Stimulated activated effector memory CD8-positive, alpha-beta T cell treated with anti-CD3 and anti-CD28 coated beads, Interleukin-12 subunit alpha, Interleukin-12 subunit beta, amount 100 ng/mL, for 72 hours (primary cell): ENCODE measurements at regions not wholly inside any gene's neighbourhood (a gene's known extent, or its start where the extent isn't known, plus 50 kb on each side); places are given as distances from the start of the nearest gene placed in this dataset.
"Not testable (repeated sequence)": the region's sequence is repeated elsewhere in the genome, so short reads cannot be mapped to it uniquely, and the experiment has no call there.

Experiments
- ATAC-seq: fragments of 150-1000 bp; cut with Tn5 transposase; 2 replicates; pipeline ENCODE4 v1.10.0; 2021
- DNase-seq, 2 donors: peaks; one replicate each; pipeline ENCODE4 v3.0.0; 2021 to 2022; ENCODE audit warnings: low spot score in 2 of 2
- H3K27ac Mint-ChIP-seq: one replicate; pipeline ENCODE4 v1.8.0; 2022; ENCODE audit warnings: mild to moderate bottlenecking, mixed read lengths
- H3K36me3 Mint-ChIP-seq: one replicate; pipeline ENCODE4 v1.8.0; 2022; ENCODE audit warnings: mild to moderate bottlenecking, mixed read lengths
- H3K4me1 Mint-ChIP-seq: one replicate; pipeline ENCODE4 v1.8.0; 2022; ENCODE audit warnings: mixed read lengths
- H3K4me3 Mint-ChIP-seq: one replicate; pipeline ENCODE4 v1.8.0; 2022; ENCODE audit warnings: mild to moderate bottlenecking, mixed read lengths
- H3K9me3 Mint-ChIP-seq: one replicate; pipeline ENCODE4 v1.8.0; 2022; ENCODE audit warnings: mixed read lengths

- ATAC-seq: no peak
- Mint-ChIP-seq H3K27ac (no peak overlapping the region), H3K36me3 (no peaks in the 10 kb centered on the region), H3K9me3 (peaks cover 2% of the 10 kb centered on the region), H3K4me1 (no peaks in the 10 kb centered on the region), H3K4me3 (no peak overlapping the region)
- DNase-seq: no peak
Observed at GRCh38 chr20:56914532-56914931, 285.4 kb downstream of the TFAP2C start.

DNA sequence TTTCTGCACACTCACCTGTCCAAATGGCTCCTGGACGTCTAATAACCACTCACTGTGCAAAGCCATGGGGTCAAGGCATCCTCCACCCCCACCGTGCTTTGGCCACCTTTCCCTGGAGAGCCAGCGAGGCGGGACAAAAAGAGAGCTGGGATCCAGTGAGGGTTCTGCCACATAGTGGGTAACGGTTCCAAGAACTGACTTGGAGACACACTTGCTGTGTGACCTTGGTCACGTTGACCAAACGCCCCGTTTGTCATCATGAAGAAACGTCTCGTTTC is 287.2 kb downstream of the TFAP2C start:
- DNase-seq (no peak), ATAC-seq (no peak)
- Mint-ChIP-seq H3K4me3 (no peak overlapping the region), H3K4me1 (no peaks in the 10 kb centered on the region), H3K36me3 (no peaks in the 10 kb centered on the region), H3K9me3 (peaks cover 2% of the 10 kb centered on the region), H3K27ac (no peak overlapping the region)

DNA sequence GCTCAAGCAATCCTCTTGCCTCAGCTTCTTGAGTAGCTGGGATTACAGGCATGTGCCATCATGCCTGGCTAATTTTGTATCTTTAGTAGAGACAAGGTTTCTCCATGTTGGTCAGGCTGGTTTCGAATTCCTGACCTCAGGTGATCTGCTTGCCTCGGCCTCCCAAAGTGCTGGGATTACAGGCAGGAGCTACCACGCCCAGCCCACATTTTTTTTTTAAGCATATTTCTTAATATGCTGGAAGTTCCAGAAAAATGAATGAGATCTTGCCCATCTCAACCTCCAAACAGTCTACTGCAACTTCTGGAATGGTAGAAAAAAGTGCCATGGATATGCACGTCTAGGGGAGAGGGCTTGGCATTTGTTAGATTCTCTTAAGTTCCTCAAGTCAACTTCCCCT is 290.9 kb downstream of the TFAP2C start:
- not testable (repeated sequence) for ATAC-seq, H3K9me3 Mint-ChIP-seq, H3K4me1 Mint-ChIP-seq, H3K4me3 Mint-ChIP-seq, DNase-seq, H3K27ac Mint-ChIP-seq, H3K36me3 Mint-ChIP-seq

GRCh38 chr20:56922497-56922896 is 293.4 kb downstream of the TFAP2C start:
- no peaks in the 10 kb centered on the region for H3K36me3 Mint-ChIP-seq
- DNase-seq: no peak
- no peak overlapping the region for H3K27ac Mint-ChIP-seq
- H3K4me3 Mint-ChIP-seq: no peak overlapping the region
- no peaks in the 10 kb centered on the region for H3K4me1 Mint-ChIP-seq
- no peaks in the 10 kb centered on the region for H3K9me3 Mint-ChIP-seq
- no peak for ATAC-seq

DNA sequence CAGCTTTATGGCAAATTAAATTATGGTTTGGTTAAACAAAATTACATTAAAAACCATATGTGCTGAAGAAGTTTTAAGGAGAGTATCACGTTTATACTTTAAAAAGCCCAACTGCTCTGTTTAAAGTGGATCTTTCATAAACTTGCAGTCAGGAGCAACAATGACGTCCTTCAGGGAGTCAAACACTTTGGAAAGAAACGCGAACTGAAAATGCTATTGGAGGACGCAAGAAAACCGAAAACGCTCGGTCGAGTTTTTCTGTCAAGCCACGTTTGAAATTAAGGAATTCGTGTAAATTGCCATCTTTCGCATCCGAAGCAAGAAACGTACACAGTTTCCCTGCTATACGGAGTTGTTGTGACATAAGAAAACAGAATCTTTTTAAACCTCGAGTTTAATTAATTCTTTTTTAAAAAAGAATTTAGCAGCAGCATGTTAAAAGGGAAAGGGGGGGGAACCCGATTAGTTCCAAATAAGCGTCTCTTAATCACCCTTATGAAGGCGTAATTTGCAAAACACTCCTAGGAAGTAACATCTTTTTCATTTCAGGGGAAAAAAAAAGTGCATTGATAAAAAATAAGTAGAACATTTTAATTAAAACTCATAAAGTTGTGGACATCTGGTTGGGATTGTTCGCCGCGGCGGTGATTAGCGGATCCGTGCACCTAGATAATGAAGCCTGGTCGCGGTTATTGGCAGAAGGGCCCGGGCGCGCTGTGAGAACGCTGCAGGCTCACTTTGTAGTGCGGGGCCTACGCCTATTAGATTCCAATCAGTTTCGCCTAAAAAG is 295.4 kb downstream of the TFAP2C start:
- Mint-ChIP-seq H3K4me1 (no peaks in the 10 kb centered on the region), H3K4me3 (no peak overlapping the region), H3K36me3 (no peaks in the 10 kb centered on the region), H3K9me3 (no peaks in the 10 kb centered on the region), H3K27ac (no peak overlapping the region)
- no peak for DNase-seq
- ATAC-seq: no peak

DNA sequence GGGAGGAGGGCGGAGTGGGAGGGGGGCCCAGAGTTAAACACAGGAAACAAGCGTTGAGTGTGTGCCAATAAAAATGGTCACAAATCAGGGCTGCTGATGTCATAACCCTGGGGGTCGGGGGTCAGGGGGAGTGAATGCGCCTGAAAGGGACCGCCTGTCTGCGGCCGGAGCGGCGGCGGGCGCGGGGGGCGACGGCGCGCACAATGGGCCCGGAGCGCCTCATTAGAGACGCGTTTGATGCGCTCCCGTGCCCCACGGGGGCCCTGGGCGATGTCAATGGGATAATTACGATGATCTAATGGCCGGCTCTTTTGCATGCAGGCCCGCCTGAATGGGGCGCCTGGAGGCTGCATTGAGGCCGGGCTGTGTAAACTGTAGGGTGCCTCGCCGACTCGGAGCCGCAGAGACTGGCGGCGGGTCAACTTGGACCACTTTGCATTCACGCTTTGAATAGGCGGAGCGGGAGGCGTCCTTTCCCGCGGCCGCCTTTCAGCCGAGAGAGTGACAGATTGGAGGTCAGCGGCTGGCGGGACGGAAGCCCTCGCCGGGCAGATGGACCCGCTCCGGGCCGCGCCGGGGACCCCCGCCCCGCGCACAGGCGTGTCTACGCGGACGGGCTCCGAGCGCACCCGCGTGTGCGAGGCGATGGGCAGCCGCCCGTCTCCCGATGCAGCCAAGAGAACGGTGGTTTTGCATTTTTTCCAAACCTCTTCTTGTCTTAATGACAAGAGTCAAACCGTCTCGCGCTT is 296.1 kb downstream of the TFAP2C start:
- Mint-ChIP-seq H3K9me3 (no peaks in the 10 kb centered on the region), H3K4me3 (no peak overlapping the region), H3K27ac (no peak overlapping the region), H3K4me1 (no peaks in the 10 kb centered on the region), H3K36me3 (no peaks in the 10 kb centered on the region)
- no peak for ATAC-seq
- no peak for DNase-seq

GRCh38 chr20:56925831-56926170 is 296.7 kb downstream of the TFAP2C start:
- no peak for ATAC-seq
- Mint-ChIP-seq H3K27ac (no peak overlapping the region), H3K4me3 (no peak overlapping the region), H3K4me1 (no peaks in the 10 kb centered on the region), H3K36me3 (no peaks in the 10 kb centered on the region), H3K9me3 (no peaks in the 10 kb centered on the region)
- DNase-seq: no peak

GRCh38 chr20:56926501-56926900 is 297.4 kb downstream of the TFAP2C start:
- ATAC-seq: no peak
- Mint-ChIP-seq H3K36me3 (no peaks in the 10 kb centered on the region), H3K27ac (no peak overlapping the region), H3K9me3 (no peaks in the 10 kb centered on the region), H3K4me3 (no peak overlapping the region), H3K4me1 (no peaks in the 10 kb centered on the region)
- DNase-seq: no peak

GRCh38 chr20:56927127-56927526 is 298.0 kb downstream of the TFAP2C start:
- Mint-ChIP-seq H3K4me1 (no peaks in the 10 kb centered on the region), H3K9me3 (no peaks in the 10 kb centered on the region), H3K27ac (no peak overlapping the region), H3K4me3 (no peak overlapping the region), H3K36me3 (no peaks in the 10 kb centered on the region)
- ATAC-seq (no peak), DNase-seq (no peak)

DNA sequence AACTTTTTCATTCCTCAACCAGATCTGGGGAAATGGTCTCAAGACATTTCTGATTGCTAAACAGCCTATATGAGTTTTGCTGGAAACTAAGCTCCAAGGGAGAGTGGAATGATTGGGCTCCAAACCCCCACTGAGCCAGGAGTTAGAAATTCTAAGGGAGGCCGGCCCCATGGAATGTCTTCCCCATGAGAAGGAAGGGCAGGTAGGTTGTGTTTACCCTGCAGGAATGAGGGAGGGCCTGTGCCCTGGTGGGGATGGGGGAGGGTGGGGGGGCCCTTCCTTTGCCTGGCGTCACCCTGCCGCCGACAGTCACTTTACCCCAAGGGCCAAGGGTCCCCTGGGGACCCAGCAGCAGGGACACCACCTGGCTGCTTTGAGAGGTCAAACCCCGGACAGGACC is 298.9 kb downstream of the TFAP2C start:
- Mint-ChIP-seq H3K4me1 (no peaks in the 10 kb centered on the region), H3K4me3 (no peak overlapping the region), H3K27ac (no peak overlapping the region), H3K36me3 (no peaks in the 10 kb centered on the region), H3K9me3 (no peaks in the 10 kb centered on the region)
- DNase-seq (no peak), ATAC-seq (no peak)

DNA sequence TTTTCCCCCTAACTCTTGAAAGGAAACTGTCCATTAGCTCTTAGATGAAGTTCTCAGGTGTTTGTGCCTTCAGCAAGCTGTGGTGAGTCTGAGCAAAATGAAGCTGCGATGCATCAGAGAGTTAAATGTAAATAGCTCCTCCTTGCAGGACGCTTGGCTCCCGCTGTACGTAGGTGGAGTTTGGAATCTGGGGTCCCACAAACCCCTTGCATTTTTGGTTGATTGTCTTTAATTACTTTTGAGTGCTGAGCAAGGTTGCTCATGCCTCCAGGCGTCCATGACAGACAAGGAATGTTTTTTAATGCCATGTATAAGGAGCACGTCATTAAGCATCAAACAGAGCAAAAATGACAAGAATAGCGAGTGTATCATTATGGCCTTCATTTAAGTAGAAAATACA is 300.5 kb downstream of the TFAP2C start:
- no peaks in the 10 kb centered on the region for H3K4me1 Mint-ChIP-seq
- H3K4me3 Mint-ChIP-seq: no peak overlapping the region
- no peak for ATAC-seq
- H3K9me3 Mint-ChIP-seq: no peaks in the 10 kb centered on the region
- DNase-seq: no peak
- no peaks in the 10 kb centered on the region for H3K36me3 Mint-ChIP-seq
- H3K27ac Mint-ChIP-seq: no peak overlapping the region

- Mint-ChIP-seq H3K4me3 (no peak overlapping the region), H3K9me3 (no peaks in the 10 kb centered on the region), H3K27ac (no peak overlapping the region), H3K4me1 (no peaks in the 10 kb centered on the region), H3K36me3 (no peaks in the 10 kb centered on the region)
- DNase-seq: no peak
- ATAC-seq: no peak
Observed at GRCh38 chr20:56930876-56931275, 301.8 kb downstream of the TFAP2C start.

DNA sequence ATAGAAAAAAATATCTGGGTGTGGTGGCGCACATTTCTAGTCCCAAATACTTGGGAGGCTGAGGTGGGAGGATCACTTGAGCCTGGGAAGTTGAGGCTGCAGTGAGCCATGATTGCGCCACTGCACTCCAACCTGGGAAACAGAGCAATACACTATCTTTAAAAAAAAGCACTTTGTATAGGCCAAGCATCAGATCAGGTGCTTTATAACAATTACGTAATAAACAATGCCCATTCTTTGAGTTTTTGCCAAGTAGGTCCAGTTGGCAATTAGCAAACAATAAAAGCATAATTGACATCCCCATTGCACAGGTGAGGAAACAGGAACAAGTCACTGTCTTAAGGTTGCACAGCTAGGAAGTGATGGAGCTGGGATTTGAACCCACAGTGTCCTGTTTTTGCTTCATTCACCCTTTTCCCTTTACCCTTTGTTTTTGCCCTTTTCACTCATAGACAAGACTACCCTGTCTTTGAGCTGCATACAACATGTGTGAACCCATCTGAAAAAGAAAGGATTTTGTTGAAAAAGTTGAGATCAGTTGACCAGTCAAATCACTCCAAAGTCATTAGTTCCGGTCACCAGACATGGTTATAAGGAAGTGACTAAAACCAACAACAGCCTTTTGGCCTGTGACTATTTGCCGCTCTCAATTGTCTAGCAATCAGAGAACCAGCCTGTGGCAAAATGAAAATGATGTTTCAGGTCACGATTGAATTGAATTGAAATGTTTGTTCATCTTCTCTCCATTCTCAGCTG is 303.6 kb downstream of the TFAP2C start:
- Mint-ChIP-seq H3K36me3 (no peaks in the 10 kb centered on the region), H3K27ac (no peak overlapping the region), H3K4me3 (no peak overlapping the region), H3K9me3 (no peaks in the 10 kb centered on the region), H3K4me1 (no peaks in the 10 kb centered on the region)
- no peak for ATAC-seq
- DNase-seq: no peak

GRCh38 chr20:56933331-56933698 is 304.2 kb downstream of the TFAP2C start:
- H3K27ac Mint-ChIP-seq: no peak overlapping the region
- no peaks in the 10 kb centered on the region for H3K9me3 Mint-ChIP-seq
- no peak overlapping the region for H3K4me3 Mint-ChIP-seq
- no peak for DNase-seq
- no peaks in the 10 kb centered on the region for H3K36me3 Mint-ChIP-seq
- no peaks in the 10 kb centered on the region for H3K4me1 Mint-ChIP-seq
- no peak for ATAC-seq

DNA sequence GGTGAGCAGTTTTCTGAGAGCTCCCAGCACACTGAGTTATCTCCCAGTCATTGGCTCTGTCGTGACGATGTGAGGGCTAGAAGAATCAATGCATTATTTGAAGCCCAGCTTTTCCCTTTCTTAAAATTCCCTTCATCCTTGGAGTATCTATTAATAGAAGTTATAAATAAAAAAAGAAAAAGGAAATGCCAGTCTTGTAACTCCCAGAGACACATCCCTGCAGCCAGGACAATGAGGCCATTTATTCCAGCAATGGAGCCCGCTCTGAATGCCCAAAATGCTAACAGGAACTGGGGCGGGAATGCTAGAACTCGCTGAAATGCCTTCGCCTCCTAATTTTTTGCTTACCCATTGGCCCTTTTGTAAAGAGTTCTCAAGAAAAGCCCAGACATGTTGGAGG is 305.8 kb downstream of the TFAP2C start:
- Mint-ChIP-seq H3K36me3 (no peaks in the 10 kb centered on the region), H3K4me1 (no peaks in the 10 kb centered on the region), H3K27ac (no peak overlapping the region), H3K4me3 (no peak overlapping the region), H3K9me3 (peaks cover 3% of the 10 kb centered on the region)
- DNase-seq (no peak), ATAC-seq (no peak)

DNA sequence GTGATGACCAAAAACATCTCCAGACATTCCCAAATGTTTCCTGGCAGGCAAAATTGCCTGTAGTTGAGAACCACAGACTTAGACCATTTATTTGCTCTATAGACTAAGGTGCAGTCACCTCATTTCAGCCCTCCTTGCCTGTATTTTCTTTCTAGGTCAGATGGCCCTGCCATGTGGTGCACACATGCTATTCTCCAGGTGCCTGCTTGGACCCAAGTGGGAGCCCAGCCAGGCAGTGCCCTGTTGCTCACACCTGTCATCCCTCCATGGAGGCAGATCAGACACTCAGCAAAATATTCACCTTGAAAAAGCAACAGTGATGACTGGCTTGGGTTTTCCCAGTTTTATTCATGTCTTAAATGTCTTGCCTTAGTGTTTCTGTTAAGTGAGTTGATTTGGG is 311.4 kb downstream of the TFAP2C start:
- ATAC-seq: no peak
- Mint-ChIP-seq H3K36me3 (no peaks in the 10 kb centered on the region), H3K4me3 (no peak overlapping the region), H3K9me3 (peaks cover 3% of the 10 kb centered on the region), H3K27ac (no peak overlapping the region), H3K4me1 (no peaks in the 10 kb centered on the region)
- no peak for DNase-seq
